VCaP (cell line): ENCODE measurements at regions not wholly inside any gene's neighbourhood (a gene's known extent, or its start where the extent isn't known, plus 50 kb on each side); places are given as distances from the start of the nearest gene placed in this dataset.

ENCODE experiments used
- H3K27ac ChIP-seq: fragments of 450-650 bp; 2 replicates; pipeline ENCODE4 v1.5.1; 2017
- CTCF ChIP-seq: fragments of 450-650 bp; conservative IDR thresholded peaks from 2 replicates; pipeline ENCODE4 v1.5.1; 2017; ENCODE audit warnings: mild to moderate bottlenecking, moderate library complexity

DNA sequence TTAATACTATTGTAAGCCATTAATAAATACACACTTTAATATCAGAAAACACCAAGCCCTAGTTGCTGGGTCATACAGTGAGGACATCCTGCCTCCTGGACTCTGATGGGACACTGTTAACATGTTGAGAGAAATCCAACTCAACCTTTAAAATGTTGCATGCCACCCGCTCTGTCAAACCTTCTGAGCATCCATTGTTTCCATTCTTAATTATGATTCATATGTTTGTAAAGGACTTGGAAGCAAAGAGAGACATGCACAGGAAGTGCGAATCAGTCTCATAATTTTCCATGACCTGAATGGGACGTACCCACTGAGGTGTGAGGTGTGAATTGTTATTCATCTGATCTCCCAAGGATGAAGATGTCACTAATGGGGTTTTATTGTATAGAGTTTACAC, 186.4 kb downstream of the CAAP1 start:
- H3K27ac ChIP-seq: no peak overlapping the region
- no peak for TF ChIP-seq CTCF

DNA sequence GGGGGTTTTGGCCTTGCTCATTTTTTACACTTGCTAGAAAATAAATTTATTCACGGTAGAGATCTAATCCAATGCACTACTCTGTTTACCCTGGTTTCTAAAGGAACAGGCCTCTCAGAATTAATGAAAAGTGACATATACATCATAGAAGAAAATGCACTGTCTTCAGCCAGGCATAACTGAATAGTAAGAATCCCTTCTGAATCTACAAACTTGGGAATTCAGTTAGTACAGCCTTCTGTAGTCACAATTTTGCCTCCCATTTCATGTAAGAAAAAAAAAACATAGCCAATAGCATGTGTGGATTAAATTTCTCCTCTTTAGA, 197.3 kb downstream of the CAAP1 start:
- no peak overlapping the region for H3K27ac ChIP-seq
- TF ChIP-seq CTCF: no peak

DNA sequence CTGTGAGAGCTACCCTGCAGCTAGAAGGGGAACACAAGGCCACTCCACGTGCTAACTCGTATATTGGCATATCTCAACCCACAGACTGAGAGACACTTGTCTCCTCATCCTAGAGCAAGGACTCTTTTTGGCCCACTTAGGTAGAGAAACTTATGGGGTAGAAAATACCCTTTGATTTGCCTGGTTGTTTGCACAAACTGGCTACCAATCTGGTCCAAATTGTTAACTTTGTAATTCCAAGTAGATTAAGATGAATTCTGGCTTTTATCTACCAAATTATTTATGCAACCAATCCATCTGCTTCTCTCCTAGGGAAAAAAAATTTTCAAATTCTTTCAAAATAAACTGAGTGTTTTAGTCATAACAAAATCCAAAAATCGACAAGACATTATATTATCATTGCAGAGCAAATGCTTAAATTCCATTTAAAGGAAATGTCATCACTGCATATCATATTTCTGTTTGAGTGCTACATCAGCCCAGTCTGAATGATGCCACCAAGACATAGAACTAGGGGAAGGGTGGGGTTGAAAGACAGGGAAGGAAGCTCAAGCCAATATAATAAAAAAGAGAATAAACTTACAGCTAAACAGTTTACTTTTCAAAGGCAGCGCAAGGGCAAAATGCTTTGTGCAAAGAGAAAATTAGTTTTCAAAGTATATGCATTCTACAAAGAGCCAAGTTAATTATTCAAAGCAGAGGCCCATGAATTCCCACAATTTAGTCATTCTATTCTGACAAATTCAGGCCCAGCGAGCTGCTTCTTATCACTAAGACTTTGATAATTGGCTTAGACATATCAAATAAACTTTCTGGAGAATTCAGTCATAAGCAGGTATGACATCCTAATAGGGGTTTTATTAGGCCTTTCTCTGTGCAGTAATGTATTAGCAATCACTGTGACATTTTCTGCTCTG, 198.0 kb downstream of the CAAP1 start:
- no peak for TF ChIP-seq CTCF
- H3K27ac ChIP-seq: no peak overlapping the region

DNA sequence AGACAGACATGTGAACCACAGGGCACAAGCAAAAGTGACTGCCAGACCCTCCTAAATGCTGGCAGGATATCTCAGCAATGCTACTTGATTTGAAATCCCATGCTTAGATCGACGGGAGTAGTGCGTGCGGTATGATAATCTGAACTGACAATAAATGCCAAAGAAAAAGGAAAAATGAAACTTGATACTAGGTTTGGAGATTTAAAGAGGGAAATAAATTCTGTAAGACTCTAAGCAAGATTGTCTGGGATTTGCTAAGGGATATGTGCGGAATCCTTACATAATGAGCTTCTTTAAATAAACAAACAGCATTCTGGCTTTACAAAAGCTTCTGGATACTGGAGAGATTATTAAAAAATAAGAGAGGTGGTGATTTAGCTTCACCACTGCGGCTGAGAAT, 203.6 kb downstream of the CAAP1 start:
- TF ChIP-seq CTCF: no peak
- no peak overlapping the region for H3K27ac ChIP-seq

DNA sequence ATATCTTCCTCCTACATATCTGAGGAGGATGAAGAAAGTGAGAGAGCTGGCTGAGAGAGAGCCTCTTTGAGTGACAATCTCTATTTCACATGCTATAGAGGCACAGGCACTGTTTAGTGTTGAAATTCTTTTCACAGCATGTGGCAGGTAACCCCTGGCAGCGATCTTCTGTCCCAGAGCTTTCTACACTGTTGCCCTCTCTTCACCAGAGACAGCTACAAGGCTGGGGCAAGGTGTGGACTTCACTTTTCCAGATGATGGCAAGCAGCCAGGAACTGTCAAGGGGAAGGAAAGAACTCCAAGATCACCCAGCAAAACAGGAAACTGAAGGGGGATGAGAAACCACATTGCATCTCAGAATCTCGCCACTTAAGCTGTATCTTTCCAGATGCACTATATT, 205.2 kb downstream of the CAAP1 start:
- no peak for TF ChIP-seq CTCF
- no peak overlapping the region for H3K27ac ChIP-seq

GRCh38 chr9:26685818-26686217, 206.8 kb downstream of the CAAP1 start:
- no peak overlapping the region for H3K27ac ChIP-seq
- TF ChIP-seq CTCF: no peak

GRCh38 chr9:26684029-26684428, 208.6 kb downstream of the CAAP1 start:
- no peak for TF ChIP-seq CTCF
- no peak overlapping the region for H3K27ac ChIP-seq
